Mesenchymal stem cell (in vitro differentiated cells and primary cell): ENCODE measurements at regions not wholly inside any gene's neighbourhood (a gene's known extent, or its start where the extent isn't known, plus 50 kb on each side); places are given as distances from the start of the nearest gene placed in this dataset.

Experiments used
- DNase-seq: peaks from one replicate; pipeline ENCODE4 v3.0.0-alpha.2; 2013
- H2AFZ ChIP-seq: one replicate; pipeline ENCODE4 v1.6.1; 2013; ENCODE audit warnings: low read depth, mild to moderate bottlenecking, control low read depth, inconsistent platforms, low read length, moderate library complexity
- H2AK5ac ChIP-seq: 2 replicates; pipeline ENCODE4 v1.6.1; 2013; ENCODE audit warnings: low read length, moderate library complexity, mild to moderate bottlenecking, inconsistent platforms; ENCODE audit not compliant: severe bottlenecking
- H2BK120ac ChIP-seq: one replicate; pipeline ENCODE4 v1.6.1; 2013; ENCODE audit warnings: low read depth, mild to moderate bottlenecking, inconsistent platforms, low read length, moderate library complexity
- H2BK12ac ChIP-seq, 2 experiments: one replicate each; pipeline ENCODE4 v1.6.1; 2013; ENCODE audit warnings: inconsistent platforms in 2 of 2, low read length in 2 of 2, mild to moderate bottlenecking in 2 of 2, moderate library complexity in 2 of 2, control low read depth in 1 of 2
- H2BK15ac ChIP-seq: one replicate; pipeline ENCODE4 v1.6.1; 2013; ENCODE audit warnings: mild to moderate bottlenecking, low read depth, inconsistent platforms; ENCODE audit not compliant: poor library complexity, severe bottlenecking
- H2BK5ac ChIP-seq: 2 replicates; pipeline ENCODE4 v1.6.1; 2013; ENCODE audit warnings: low read depth, mild to moderate bottlenecking, low read length, control low read depth, inconsistent platforms; ENCODE audit not compliant: poor library complexity, severe bottlenecking
- H3K14ac ChIP-seq, 2 experiments: one replicate each; pipeline ENCODE4 v1.6.1; 2013; ENCODE audit warnings: inconsistent platforms in 2 of 2, low read length in 2 of 2, control low read depth in 1 of 2, mild to moderate bottlenecking in 1 of 2, moderate library complexity in 1 of 2
- H3K18ac ChIP-seq, 2 experiments: one replicate each; pipeline ENCODE4 v1.6.1; 2013; ENCODE audit warnings: inconsistent platforms in 2 of 2, low read length in 2 of 2, control low read depth in 1 of 2, low read depth in 1 of 2, mild to moderate bottlenecking in 1 of 2
- H3K23ac ChIP-seq, 2 experiments: one replicate each; pipeline ENCODE4 v1.6.1; 2013; ENCODE audit warnings: inconsistent platforms in 2 of 2, low read length in 2 of 2, mild to moderate bottlenecking in 2 of 2, moderate library complexity in 2 of 2, control low read depth in 1 of 2
- H3K27ac ChIP-seq: 2 replicates; pipeline ENCODE4 v1.5.1; 2013; ENCODE audit warnings: mild to moderate bottlenecking, moderate library complexity, low read length, control low read depth, inconsistent platforms; ENCODE audit not compliant: poor library complexity, severe bottlenecking
- H3K27me3 ChIP-seq, 2 experiments: 2 replicates each; pipeline versions ENCODE4 v1.6.1 to v1.7.0; 2013; ENCODE audit warnings: low read length in 2 of 2, mild to moderate bottlenecking in 2 of 2, moderate library complexity in 2 of 2, control low read depth in 1 of 2, inconsistent platforms in 1 of 2; ENCODE audit not compliant: control insufficient read depth in 1 of 2, insufficient read depth in 1 of 2
- H3K36me3 ChIP-seq, 2 experiments: 2 replicates each; pipeline versions ENCODE4 v1.6.1 to v1.7.0; 2013; ENCODE audit warnings: low read length in 2 of 2, control low read depth in 1 of 2, inconsistent platforms in 1 of 2, low read depth in 1 of 2, mild to moderate bottlenecking in 1 of 2; ENCODE audit not compliant: insufficient read depth in 2 of 2, control insufficient read depth in 1 of 2
- H3K4ac ChIP-seq, 2 experiments: one replicate each; pipeline ENCODE4 v1.6.1; 2013; ENCODE audit warnings: inconsistent platforms in 2 of 2, low read length in 2 of 2, mild to moderate bottlenecking in 2 of 2, moderate library complexity in 2 of 2, control low read depth in 1 of 2, low read depth in 1 of 2
- H3K4me1 ChIP-seq: 2 replicates; pipeline ENCODE4 v1.6.1; 2013; ENCODE audit warnings: low read depth, low read length, control low read depth; ENCODE audit not compliant: control insufficient read depth, insufficient read depth
- H3K4me2 ChIP-seq: 2 replicates; pipeline ENCODE4 v1.6.1; 2013; ENCODE audit warnings: low read length, mild to moderate bottlenecking, inconsistent platforms; ENCODE audit not compliant: poor library complexity, severe bottlenecking
- H3K4me3 ChIP-seq, 2 experiments: 2 replicates each; pipeline versions ENCODE4 v1.5.1 to v1.7.0; 2013; ENCODE audit warnings: low read length in 2 of 2, mild to moderate bottlenecking in 2 of 2, control low read depth in 1 of 2, low read depth in 1 of 2; ENCODE audit not compliant: insufficient read depth in 1 of 2
- H3K79me1 ChIP-seq: replicated peaks from 2 replicates; pipeline ENCODE4 v1.6.1; 2013; ENCODE audit warnings: mild to moderate bottlenecking, control low read depth, low read length, inconsistent platforms; ENCODE audit not compliant: poor library complexity, severe bottlenecking
- H3K9ac ChIP-seq: 2 replicates; pipeline ENCODE4 v1.7.0; 2013; ENCODE audit warnings: mild to moderate bottlenecking, low read length, moderate library complexity
- H3K9me3 ChIP-seq: 2 replicates; pipeline ENCODE4 v1.7.0; 2013; ENCODE audit warnings: mild to moderate bottlenecking, low read length; ENCODE audit not compliant: control insufficient read depth
- H4K8ac ChIP-seq: one replicate; pipeline ENCODE4 v1.6.1; 2013; ENCODE audit warnings: inconsistent platforms, mild to moderate bottlenecking, low read length, moderate library complexity
- H4K91ac ChIP-seq: one replicate; pipeline ENCODE4 v1.6.1; 2013; ENCODE audit warnings: mild to moderate bottlenecking, low read length, inconsistent platforms
- WGBS: methylation state at CpG from one replicate; pipeline ENCODE4 v1.1.7; 2013; ENCODE audit warnings: mixed read lengths; 5-methylcytosine and 5-hydroxymethylcytosine counted together

DNA sequence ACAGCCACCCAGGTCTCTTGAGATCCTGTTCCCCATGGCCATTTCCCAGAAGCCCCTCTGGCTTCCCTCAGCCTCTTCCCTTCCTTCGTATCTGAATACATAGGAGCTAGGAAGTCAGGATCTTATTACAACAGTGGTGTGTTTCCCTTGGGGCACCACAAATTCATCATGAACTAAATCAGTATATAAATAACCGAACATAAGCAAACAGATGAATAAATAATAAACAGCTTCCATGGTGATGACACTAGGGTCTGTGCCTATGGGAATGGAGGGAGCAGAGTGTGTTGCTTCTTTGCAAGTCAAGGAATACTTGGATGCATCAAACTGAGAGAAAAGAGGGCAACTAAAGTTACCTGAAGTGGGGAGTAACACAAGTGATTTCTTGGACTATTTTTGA lies 527.6 kb downstream of the LMO7 start:
- Histone ChIP-seq H3K4ac (no peak overlapping the region), H3K4me3 (no peak overlapping the region), H2BK120ac (no peak overlapping the region), H3K14ac (no peak overlapping the region), H3K79me1 (no peaks in the 10 kb centered on the region), H3K4me2 (no peak overlapping the region), H3K36me3 (no peaks in the 10 kb centered on the region), H3K9me3 (peaks cover 3% of the 10 kb centered on the region), H3K4me1 (no peaks in the 10 kb centered on the region), H2BK15ac (no peak overlapping the region), H3K27ac (no peak overlapping the region), H2AFZ (no peak overlapping the region), H3K9ac (no peak overlapping the region), H2BK5ac (no peak overlapping the region), H4K8ac (no peak overlapping the region), H2AK5ac (no peak overlapping the region), H3K18ac (no peak overlapping the region), H2BK12ac (no peak overlapping the region), H3K23ac (no peak overlapping the region), H3K27me3 (no peaks in the 10 kb centered on the region), H4K91ac (no peak overlapping the region)
- no CpG with 5 or more reads among the region's 2 CpGs for WGBS
- DNase-seq: peak; percentile 41

DNA sequence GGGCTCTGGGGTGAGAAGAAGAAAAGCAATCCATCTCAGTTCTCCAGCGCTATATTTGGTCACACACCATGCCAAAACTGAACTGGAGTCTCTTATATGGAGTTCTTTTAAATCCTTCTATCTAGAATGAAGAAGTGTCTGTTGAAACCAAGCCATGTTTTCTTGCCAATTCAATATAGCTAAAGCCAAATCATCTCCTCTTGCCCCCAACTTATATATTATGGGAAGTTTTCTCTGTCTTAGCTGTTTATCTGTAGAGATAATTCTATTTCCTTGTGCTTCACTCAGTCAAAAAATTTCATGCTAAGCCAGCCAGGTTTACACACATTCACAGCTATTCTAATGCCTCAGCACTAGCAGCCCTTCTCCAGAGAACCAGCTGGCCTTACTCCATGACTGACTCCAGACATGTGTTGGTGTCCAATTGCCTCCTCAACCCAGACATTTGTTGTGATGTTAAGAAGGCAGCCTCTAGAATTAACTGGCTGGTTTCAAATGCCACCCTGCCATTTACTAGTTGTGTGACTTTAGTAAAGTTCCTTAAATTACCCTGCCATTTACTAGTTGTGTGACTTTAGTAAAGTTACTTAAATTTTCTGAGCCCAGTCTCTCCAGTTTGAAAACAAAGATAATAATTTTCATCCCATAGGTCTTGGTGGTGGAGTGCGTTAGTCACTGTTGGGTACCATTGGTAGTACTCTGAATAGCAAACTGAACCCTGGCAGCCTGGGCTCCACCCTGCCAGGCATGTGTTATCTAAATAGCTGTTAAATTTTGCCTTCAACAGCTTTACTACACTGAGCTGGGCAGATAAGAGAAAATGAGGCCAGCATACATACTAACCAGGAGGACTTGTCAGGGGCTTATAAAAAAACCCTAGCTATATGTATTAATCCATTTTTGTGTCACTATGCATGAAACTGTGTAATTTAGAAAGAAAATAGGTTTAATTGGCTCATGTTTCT lies 525.1 kb downstream of the LMO7 start:
- no peak overlapping the region for H3K23ac ChIP-seq
- no peak overlapping the region for H3K9ac ChIP-seq
- H3K14ac ChIP-seq: no peak overlapping the region
- no peak overlapping the region for H2BK12ac ChIP-seq
- no peak overlapping the region for H3K4me2 ChIP-seq
- no peaks in the 10 kb centered on the region for H3K36me3 ChIP-seq
- DNase-seq: no peak
- no peak overlapping the region for H3K27ac ChIP-seq
- no peak overlapping the region for H2BK120ac ChIP-seq
- H3K27me3 ChIP-seq: no peaks in the 10 kb centered on the region
- H2BK5ac ChIP-seq: no peak overlapping the region
- H3K4me3 ChIP-seq: no peak overlapping the region
- H3K9me3 ChIP-seq: no peaks in the 10 kb centered on the region
- H4K8ac ChIP-seq: no peak overlapping the region
- no peak overlapping the region for H2AFZ ChIP-seq
- H3K4me1 ChIP-seq: no peaks in the 10 kb centered on the region
- no peak overlapping the region for H3K4ac ChIP-seq
- H3K18ac ChIP-seq: no peak overlapping the region
- 100% methylated on average over 1 of the region's 2 CpGs for WGBS
- no peak overlapping the region for H4K91ac ChIP-seq
- H2AK5ac ChIP-seq: no peak overlapping the region
- H2BK15ac ChIP-seq: no peak overlapping the region
- no peaks in the 10 kb centered on the region for H3K79me1 ChIP-seq

DNA sequence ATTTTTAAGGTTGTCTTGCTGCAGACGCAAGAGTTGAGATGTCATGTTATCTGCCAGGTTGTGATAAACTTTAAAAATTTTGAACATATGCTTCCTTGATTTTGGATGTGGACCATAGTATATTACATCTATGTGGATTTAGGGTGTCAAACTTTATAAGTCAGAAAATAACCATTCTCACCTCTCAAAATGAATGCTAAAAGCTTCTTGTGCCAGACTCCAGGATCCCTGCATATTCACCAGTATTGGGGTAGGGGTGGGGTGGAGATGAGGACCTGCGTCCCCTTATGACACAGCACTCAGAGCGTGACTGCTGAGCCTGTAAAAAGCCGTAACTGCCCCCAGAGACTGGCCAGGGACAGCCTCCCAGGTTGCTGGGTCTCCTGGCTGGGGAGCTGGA lies 524.4 kb downstream of the LMO7 start:
- H3K9me3 ChIP-seq: no peaks in the 10 kb centered on the region
- H2AK5ac ChIP-seq: peak overlapping the region; percentile 31
- no peak overlapping the region for H3K18ac ChIP-seq
- H2BK5ac ChIP-seq: no peak overlapping the region
- H3K4me1 ChIP-seq: no peaks in the 10 kb centered on the region
- no peak for DNase-seq
- no peak overlapping the region for H3K4ac ChIP-seq
- no peak overlapping the region for H3K9ac ChIP-seq
- H4K8ac ChIP-seq: no peak overlapping the region
- no peak overlapping the region for H3K14ac ChIP-seq
- H3K4me3 ChIP-seq: no peak overlapping the region
- no peak overlapping the region for H3K27ac ChIP-seq
- whole genome bisulfite sequencing: 93% methylated on average over 3 of the region's 4 CpGs
- H2AFZ ChIP-seq: no peak overlapping the region
- H3K36me3 ChIP-seq: no peaks in the 10 kb centered on the region
- H2BK12ac ChIP-seq: no peak overlapping the region
- no peak overlapping the region for H3K4me2 ChIP-seq
- no peak overlapping the region for H2BK120ac ChIP-seq
- H3K79me1 ChIP-seq: no peaks in the 10 kb centered on the region
- H3K23ac ChIP-seq: no peak overlapping the region
- no peaks in the 10 kb centered on the region for H3K27me3 ChIP-seq
- no peak overlapping the region for H4K91ac ChIP-seq
- no peak overlapping the region for H2BK15ac ChIP-seq

DNA sequence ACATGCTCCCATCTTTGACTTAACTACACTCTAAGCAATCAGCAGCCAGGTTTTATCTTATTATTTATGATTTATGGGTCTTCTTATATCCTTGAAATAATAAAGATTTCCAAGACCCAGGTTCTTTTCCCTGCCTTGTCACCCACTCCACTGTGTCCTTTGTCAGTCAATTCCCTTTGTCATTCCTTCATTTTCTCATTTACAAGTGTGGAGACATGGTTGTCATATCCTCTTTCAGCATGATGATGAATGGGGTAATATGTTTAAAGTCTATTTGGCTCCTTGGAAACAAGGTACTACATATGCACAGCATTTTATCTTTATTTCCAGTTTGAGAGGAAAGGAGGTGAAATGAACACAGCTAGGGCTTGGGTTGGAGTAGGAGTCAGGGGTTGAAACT lies 521.8 kb downstream of the LMO7 start:
- Histone ChIP-seq H3K14ac (no peak overlapping the region), H2AFZ (no peak overlapping the region), H2BK12ac (no peak overlapping the region), H3K9ac (no peak overlapping the region), H3K27me3 (no peaks in the 10 kb centered on the region), H3K23ac (no peak overlapping the region), H3K36me3 (no peaks in the 10 kb centered on the region), H3K4me2 (no peak overlapping the region), H4K8ac (no peak overlapping the region), H2AK5ac (no peak overlapping the region), H3K4me1 (no peaks in the 10 kb centered on the region), H2BK120ac (no peak overlapping the region), H2BK15ac (no peak overlapping the region), H3K9me3 (no peaks in the 10 kb centered on the region), H3K4ac (no peak overlapping the region), H3K27ac (no peak overlapping the region), H3K18ac (no peak overlapping the region), H4K91ac (no peak overlapping the region), H3K4me3 (no peak overlapping the region), H2BK5ac (no peak overlapping the region), H3K79me1 (no peaks in the 10 kb centered on the region)
- DNase-seq: no peak
